CD4-positive, alpha-beta T cell treated with Interferon alpha-2 for 1 hour (primary cell): ENCODE measurements at regions not wholly inside any gene's neighbourhood (a gene's known extent, or its start where the extent isn't known, plus 50 kb on each side); places are given as distances from the start of the nearest gene placed in this dataset.
"Not testable (repeated sequence)": the region's sequence is repeated elsewhere in the genome, so short reads cannot be mapped to it uniquely, and the experiment has no call there.

Experiments used
- DNase-seq, 2 donors: peaks; one replicate each; pipeline ENCODE4 v3.0.0-alpha.2; 2020 to 2022

- no peak for DNase-seq
Measured at GRCh38 chr11:23257556-23257955, 397.3 kb upstream of the CCDC179 start.

- DNase-seq, result no peak
Measured at GRCh38 chr11:23263466-23263865, 403.2 kb upstream of the CCDC179 start.

- DNase-seq, result no peak
Measured at GRCh38 chr11:23272095-23272494, 411.8 kb upstream of the CCDC179 start.

- DNase-seq, result no peak
Measured at GRCh38 chr11:23278121-23278520, 417.8 kb upstream of the CCDC179 start.

GRCh38 chr11:23280088-23280487, 419.8 kb upstream of the CCDC179 start:
- DNase-seq, result no peak

- DNase-seq, result no peak
Measured at GRCh38 chr11:23283666-23284065, 423.4 kb upstream of the CCDC179 start.

GRCh38 chr11:23284631-23285030, 424.4 kb upstream of the CCDC179 start:
- no peak for DNase-seq

GRCh38 chr11:23288003-23288783, 427.9 kb upstream of the CCDC179 start:
- DNase-seq, result no peak

- DNase-seq, result no peak
Measured at GRCh38 chr11:23295241-23295640, 435.0 kb upstream of the CCDC179 start.

- DNase-seq, result no peak
Measured at GRCh38 chr11:23308041-23308440, 447.8 kb upstream of the CCDC179 start.

GRCh38 chr11:23310276-23310675, 450.0 kb upstream of the CCDC179 start:
- no peak for DNase-seq

- no peak for DNase-seq
Measured at GRCh38 chr11:23311986-23312940, 452.0 kb upstream of the CCDC179 start.

- DNase-seq, result no peak
Measured at GRCh38 chr11:23313001-23313400, 452.7 kb upstream of the CCDC179 start.

- DNase-seq, result no peak
Measured at GRCh38 chr11:23314162-23314561, 453.9 kb upstream of the CCDC179 start.

- no peak for DNase-seq
Measured at GRCh38 chr11:23315286-23315685, 455.0 kb upstream of the CCDC179 start.

- no peak for DNase-seq
Measured at GRCh38 chr11:23317816-23318215, 457.5 kb upstream of the CCDC179 start.

- DNase-seq, result no peak
Measured at GRCh38 chr11:23318670-23319069, 458.4 kb upstream of the CCDC179 start.

- no peak for DNase-seq
Measured at GRCh38 chr11:23320131-23320530, 459.9 kb upstream of the CCDC179 start.

GRCh38 chr11:23335586-23335985, 475.3 kb upstream of the CCDC179 start:
- not testable (repeated sequence) for DNase-seq

- no peak for DNase-seq
Measured at GRCh38 chr11:23336961-23337360, 476.7 kb upstream of the CCDC179 start.

- DNase-seq, result no peak
Measured at GRCh38 chr11:23353611-23354010, 493.3 kb upstream of the CCDC179 start.

GRCh38 chr11:23359297-23359696, 499.0 kb upstream of the CCDC179 start:
- DNase-seq, result no peak

- DNase-seq, result no peak
Measured at GRCh38 chr11:23364076-23364475, 503.8 kb upstream of the CCDC179 start.
